Calu3 (cell line): ENCODE measurements at regions not wholly inside any gene's neighbourhood (a gene's known extent, or its start where the extent isn't known, plus 50 kb on each side); places are given as distances from the start of the nearest gene placed in this dataset.

Source experiments
- BruUV-seq: library from RNA; stranded (reverse); fragments of 400-500 nt; replicated peaks from 2 replicates; lab custom pipeline; 2021; lab: Mats Ljungman, UMichigan
- CTCF ChIA-PET: fragments of 300-600 bp; sonication (Branson Sonifier 250); formaldehyde crosslinking; loops from one replicate; lab custom pipeline; 2022; ENCODE audit warnings: antibody characterized with exemption; lab: Charles Lee
- DNase-seq: peaks from one replicate; pipeline ENCODE4 v3.0.0; 2022
- H3K27ac Mint-ChIP-seq: one replicate; pipeline ENCODE4 v1.8.0; 2022; ENCODE audit warnings: mixed read lengths; ENCODE audit not compliant: unreplicated experiment
- H3K27me3 Mint-ChIP-seq: one replicate; pipeline ENCODE4 v1.8.0; 2022; ENCODE audit warnings: mixed read lengths; ENCODE audit not compliant: unreplicated experiment
- H3K36me3 Mint-ChIP-seq: one replicate; pipeline ENCODE4 v1.8.0; 2022; ENCODE audit warnings: mild to moderate bottlenecking, moderate library complexity, mixed read lengths; ENCODE audit not compliant: insufficient read depth, unreplicated experiment
- H3K4me1 Mint-ChIP-seq: one replicate; pipeline ENCODE4 v1.8.0; 2022; ENCODE audit warnings: mild to moderate bottlenecking, low read depth, mixed read lengths; ENCODE audit not compliant: unreplicated experiment
- H3K4me3 Mint-ChIP-seq: one replicate; pipeline ENCODE4 v1.8.0; 2022; ENCODE audit warnings: mild to moderate bottlenecking, low read depth, moderate library complexity, mixed read lengths; ENCODE audit not compliant: unreplicated experiment
- H3K9me3 Mint-ChIP-seq: one replicate; pipeline ENCODE4 v1.8.0; 2022; ENCODE audit warnings: low read depth, mixed read lengths; ENCODE audit not compliant: unreplicated experiment
- intact Hi-C: fragments of 100-400 bp; cut with micrococcal nuclease; formaldehyde crosslinking; loops from one replicate; pipeline ENCODE4 v1.10.0; 2022; ENCODE audit not compliant: unreplicated experiment
- TF ChIP-seq, protein P1 (sequence below): fragments of 200-600 bp; IDR thresholded peaks from one replicate; pipeline ENCODE4 v1.8.0; 2022; ENCODE audit warnings: antibody characterized with exemption; ENCODE audit not compliant: unreplicated experiment

GRCh38 chr4:156459584-156459983, 505.9 kb upstream of the CTSO start:
- Mint-ChIP-seq H3K27me3 (no peaks in the 10 kb centered on the region), H3K27ac (no peak overlapping the region), H3K9me3 (no peaks in the 10 kb centered on the region), H3K36me3 (no peaks in the 10 kb centered on the region), H3K4me3 (no peak overlapping the region), H3K4me1 (no peaks in the 10 kb centered on the region)
- intact Hi-C loops: no loop called here
- no TSS peak for BruUV-seq
- CTCF ChIA-PET: no interaction called here
- TF ChIP-seq, protein P1, sequence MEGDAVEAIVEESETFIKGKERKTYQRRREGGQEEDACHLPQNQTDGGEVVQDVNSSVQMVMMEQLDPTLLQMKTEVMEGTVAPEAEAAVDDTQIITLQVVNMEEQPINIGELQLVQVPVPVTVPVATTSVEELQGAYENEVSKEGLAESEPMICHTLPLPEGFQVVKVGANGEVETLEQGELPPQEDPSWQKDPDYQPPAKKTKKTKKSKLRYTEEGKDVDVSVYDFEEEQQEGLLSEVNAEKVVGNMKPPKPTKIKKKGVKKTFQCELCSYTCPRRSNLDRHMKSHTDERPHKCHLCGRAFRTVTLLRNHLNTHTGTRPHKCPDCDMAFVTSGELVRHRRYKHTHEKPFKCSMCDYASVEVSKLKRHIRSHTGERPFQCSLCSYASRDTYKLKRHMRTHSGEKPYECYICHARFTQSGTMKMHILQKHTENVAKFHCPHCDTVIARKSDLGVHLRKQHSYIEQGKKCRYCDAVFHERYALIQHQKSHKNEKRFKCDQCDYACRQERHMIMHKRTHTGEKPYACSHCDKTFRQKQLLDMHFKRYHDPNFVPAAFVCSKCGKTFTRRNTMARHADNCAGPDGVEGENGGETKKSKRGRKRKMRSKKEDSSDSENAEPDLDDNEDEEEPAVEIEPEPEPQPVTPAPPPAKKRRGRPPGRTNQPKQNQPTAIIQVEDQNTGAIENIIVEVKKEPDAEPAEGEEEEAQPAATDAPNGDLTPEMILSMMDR: no peak
- no peak for DNase-seq

DNA sequence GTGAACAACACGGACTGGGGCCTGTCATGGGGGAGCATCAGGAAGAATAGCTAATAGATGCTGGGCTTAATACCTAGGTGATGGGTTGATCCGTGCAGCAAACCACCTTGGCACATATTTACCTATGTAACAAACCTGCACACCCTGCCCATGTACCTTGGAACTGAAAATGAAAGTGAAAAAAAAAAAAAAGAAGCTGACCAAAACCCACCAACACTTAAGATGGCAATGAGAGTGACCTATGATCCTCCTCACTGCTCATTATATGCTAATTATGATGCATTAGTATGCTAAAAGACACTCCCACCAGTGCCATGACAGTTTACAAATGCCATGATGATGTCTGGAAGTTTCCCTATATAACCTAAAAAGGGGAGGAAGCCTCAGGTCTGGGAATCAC, 503.2 kb upstream of the CTSO start:
- BruUV-seq: no TSS peak
- H3K4me1 Mint-ChIP-seq: no peaks in the 10 kb centered on the region

GRCh38 chr4:156443488-156443887, 489.8 kb upstream of the CTSO start:
- no peak overlapping the region for H3K4me3 Mint-ChIP-seq
- DNase-seq: no peak
- H3K9me3 Mint-ChIP-seq: no peaks in the 10 kb centered on the region
- no peak overlapping the region for H3K27ac Mint-ChIP-seq
- CTCF ChIA-PET: no interaction called here
- BruUV-seq: no TSS peak
- no peaks in the 10 kb centered on the region for H3K4me1 Mint-ChIP-seq
- intact Hi-C loops: no loop called here
- TF ChIP-seq, protein P1: no peak
- H3K27me3 Mint-ChIP-seq: no peaks in the 10 kb centered on the region
- H3K36me3 Mint-ChIP-seq: no peaks in the 10 kb centered on the region

More for the DNA sequence above, 503.2 kb upstream of the CTSO start:
- Mint-ChIP-seq H3K27ac (no peak overlapping the region), H3K36me3 (no peaks in the 10 kb centered on the region), H3K27me3 (no peaks in the 10 kb centered on the region), H3K9me3 (peaks cover 3% of the 10 kb centered on the region), H3K4me3 (no peak overlapping the region)
- intact Hi-C loops: no loop called here
- no peak for DNase-seq
- CTCF ChIA-PET: no interaction called here
- TF ChIP-seq, protein P1: no peak

DNA sequence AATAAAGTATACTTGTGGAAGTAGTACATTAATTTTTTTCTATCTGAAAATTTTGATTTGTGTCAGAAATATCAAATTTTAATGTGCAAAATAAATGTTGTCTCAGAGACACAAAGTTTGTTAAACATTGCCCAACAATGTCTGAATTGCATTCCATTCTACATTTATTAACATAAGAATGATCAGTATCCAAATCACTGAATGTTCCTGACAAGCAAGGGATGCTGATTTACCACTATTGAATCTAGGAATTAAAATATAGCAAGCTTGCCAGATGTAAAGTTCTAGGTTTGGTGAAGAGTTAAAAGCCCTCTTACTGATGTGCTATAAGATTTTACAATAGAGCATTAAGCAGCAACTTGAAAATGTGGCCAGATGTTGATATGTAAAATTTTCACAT, 489.2 kb upstream of the CTSO start:
- H3K36me3 Mint-ChIP-seq: no peaks in the 10 kb centered on the region
- CTCF ChIA-PET: no interaction called here
- H3K4me3 Mint-ChIP-seq: no peak overlapping the region
- intact Hi-C loops: no loop called here
- DNase-seq: no peak
- H3K9me3 Mint-ChIP-seq: no peaks in the 10 kb centered on the region
- TF ChIP-seq, protein P1: no peak
- BruUV-seq: no TSS peak
- no peak overlapping the region for H3K27ac Mint-ChIP-seq
- H3K27me3 Mint-ChIP-seq: no peaks in the 10 kb centered on the region
- H3K4me1 Mint-ChIP-seq: peaks cover 1% of the 10 kb centered on the region
